HG02642 (cell line): ENCODE measurements at regions not wholly inside any gene's neighbourhood (a gene's known extent, or its start where the extent isn't known, plus 50 kb on each side); places are given as distances from the start of the nearest gene placed in this dataset.
"Not testable (repeated sequence)": the region's sequence is repeated elsewhere in the genome, so short reads cannot be mapped to it uniquely, and the experiment has no call there.

Experiments used
- ATAC-seq: cut with Tn5 transposase; IDR thresholded peaks from one replicate; pipeline ENCODE4 v1.9.1; 2021; ENCODE audit warnings: mild to moderate bottlenecking; ENCODE audit not compliant: unreplicated experiment, poor library complexity

DNA sequence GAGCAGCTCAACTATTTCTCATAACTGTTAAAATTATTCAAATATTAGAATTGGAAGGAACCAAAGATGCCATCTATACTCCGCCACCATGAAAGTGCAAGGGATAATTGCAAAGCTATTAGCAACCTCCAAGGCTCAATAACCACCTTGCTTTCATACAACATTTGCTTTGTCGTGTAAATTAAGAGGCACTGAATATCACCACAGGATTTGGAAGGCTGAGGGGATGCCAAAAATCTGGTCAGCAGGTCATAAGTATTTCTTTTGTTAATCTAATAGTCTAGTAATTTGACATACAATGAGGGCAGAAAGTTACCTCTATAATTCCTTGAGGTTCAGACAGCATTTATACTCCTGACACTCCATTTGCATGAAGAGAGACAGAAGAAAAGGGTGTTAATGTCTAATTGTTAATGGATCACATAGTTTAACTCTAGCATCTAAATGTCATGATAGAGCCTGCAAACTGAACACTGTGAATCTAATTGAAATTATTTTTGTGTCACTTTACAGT, 200.9 kb upstream of the DIAPH2 start:
- no peak for ATAC-seq

DNA sequence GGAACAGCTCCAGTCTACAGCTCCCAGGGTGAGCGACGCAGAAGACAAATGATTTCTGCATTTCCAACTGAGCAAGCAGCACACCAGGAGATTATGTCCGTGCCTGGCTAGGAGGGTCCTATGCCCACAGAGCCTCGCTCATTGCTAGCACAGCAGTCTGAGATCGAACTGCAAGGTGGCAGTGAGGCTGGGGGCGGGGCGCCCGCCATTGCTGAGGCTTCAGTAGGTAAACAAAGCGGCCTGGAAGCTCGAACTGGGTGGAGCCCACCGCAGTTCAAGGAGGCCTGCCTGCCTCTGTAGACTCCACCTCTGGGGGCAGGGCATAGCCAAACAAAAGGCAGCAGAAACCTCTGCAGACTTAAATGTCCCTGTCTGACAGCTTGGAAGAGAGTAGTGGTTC, 198.0 kb upstream of the DIAPH2 start:
- ATAC-seq, result not testable (repeated sequence)

DNA sequence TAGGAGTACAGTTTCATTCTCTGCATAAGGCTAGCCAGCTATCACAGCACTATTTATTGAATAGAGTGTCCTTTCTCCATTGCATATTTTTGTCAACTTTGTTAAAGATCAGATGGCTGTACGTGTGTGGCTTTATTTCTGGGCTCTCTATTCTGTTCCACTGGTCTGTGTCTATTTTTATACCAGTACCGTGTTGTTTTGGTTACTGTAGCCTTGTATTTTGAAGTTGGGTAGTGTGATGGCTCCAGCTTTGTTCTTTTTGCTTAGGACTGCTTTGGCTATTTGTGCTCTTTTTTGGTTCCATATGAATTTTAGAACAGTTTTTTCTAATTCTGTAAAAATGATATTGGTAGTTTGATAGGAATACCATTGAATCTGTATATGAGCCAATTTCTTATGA, 182.1 kb upstream of the DIAPH2 start:
- ATAC-seq, result no peak

DNA sequence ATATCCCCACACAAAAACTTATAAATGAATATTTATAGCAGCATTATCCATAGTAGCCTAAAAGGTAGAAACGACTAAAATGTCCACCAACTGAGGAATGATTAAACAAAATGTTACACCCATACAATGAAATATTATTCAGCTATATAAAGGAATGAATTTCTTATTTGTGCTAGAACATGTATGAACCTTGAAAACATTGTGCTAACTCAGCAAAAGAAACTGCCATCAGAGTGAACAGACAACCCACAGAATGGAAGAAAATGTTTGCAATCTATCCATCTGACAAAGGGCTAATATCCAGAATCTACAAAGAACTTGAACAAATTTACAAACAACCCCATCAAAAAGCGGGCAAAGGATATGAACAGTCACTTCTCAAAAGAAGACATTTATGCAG, 155.3 kb upstream of the DIAPH2 start:
- not testable (repeated sequence) for ATAC-seq

DNA sequence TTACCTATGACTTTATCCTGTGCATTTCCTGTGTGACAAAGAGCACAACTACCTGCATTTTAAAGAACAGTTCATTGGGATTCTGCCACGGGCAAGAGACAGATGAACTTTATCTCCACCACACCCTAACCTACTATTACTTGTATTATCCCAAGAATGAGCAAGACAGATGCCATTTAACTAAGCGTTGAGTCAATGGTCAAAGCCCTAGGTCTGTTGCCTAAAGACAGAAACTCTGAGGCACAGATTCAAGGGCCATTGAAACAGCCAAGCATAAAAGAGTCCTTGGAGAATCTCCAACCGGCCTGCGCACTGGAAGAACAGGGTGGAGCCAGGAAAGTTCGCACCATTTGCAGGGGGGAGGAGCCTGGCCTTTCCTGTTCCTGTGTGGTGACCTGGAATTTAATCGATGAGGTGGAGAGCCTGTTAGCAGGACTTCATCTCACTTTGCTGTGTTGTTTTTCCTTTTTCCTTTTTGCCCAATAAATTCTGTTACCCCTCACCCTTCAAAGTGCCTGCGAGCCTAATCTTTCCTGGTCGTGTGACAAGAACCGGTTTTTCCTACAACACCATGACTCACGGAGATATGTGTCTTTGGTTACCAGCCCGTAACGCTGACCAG, 146.4 kb upstream of the DIAPH2 start:
- ATAC-seq, result no peak

DNA sequence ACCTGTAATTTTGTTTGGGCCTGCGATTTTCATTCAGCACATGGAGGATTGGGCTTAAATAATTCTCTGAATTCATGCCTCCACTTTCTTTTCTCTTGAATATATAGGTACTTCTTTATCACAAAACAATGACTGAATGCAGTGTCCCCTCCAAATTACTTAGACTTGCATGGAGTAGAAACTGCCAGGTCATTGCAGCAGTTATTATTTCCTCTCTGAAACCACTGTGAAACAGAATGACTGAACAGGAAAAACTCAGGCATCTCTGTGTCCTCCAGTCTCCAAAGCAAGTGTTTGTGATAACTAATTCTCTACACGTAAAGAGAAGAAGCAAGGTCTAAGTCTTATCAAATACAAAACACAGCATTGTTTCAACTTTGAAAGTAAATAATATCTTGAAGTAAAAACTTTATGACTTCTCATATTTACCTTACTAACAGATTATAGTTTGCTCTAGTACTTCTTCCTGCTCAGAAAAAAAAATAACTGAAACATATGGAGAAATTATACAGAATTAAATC, 144.5 kb upstream of the DIAPH2 start:
- ATAC-seq, result no peak

DNA sequence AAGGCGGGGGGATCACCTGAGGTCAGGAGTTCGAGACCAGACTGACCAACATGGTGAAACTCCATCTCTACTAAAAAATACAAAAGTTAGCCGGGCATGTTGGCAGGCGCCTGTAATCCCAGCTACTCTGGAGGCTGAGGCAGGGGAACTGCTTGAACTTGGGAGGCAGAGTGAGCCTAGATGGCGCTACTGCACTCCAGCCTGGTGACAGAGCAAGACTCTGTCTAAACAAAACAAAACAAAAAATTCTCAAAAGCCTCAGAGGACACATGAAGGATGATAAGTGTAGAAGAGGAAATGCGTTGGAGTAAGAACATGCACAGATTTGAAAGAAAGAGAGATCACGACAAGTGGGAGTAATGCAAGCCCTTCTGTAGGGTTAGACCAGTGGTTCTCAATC, 138.4 kb upstream of the DIAPH2 start:
- not testable (repeated sequence) for ATAC-seq

DNA sequence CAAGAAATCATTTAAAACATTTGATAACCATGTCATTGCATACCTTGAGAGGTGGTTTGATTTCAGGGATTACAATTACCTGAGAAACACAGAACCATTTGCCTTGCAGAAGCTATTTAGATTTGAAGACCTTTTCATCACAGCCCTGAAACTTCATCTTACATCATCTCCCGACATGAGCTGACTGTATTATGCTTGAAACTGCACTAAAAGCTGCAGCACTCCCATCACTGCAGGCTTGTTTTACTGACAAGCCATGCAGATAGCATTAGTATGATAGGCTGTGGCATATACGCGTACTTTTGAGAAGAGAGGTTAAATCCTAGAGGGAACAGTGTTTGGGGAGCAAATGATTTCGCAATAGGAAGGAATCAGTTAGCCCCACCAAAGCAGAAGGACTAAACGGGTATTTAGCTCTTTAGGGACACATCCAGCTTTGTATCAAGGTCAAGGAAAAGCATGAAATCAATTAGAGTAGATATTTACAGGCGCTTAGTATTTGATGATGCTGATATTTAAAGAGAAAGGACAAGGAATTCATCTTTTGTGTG, 133.2 kb upstream of the DIAPH2 start:
- no peak for ATAC-seq

DNA sequence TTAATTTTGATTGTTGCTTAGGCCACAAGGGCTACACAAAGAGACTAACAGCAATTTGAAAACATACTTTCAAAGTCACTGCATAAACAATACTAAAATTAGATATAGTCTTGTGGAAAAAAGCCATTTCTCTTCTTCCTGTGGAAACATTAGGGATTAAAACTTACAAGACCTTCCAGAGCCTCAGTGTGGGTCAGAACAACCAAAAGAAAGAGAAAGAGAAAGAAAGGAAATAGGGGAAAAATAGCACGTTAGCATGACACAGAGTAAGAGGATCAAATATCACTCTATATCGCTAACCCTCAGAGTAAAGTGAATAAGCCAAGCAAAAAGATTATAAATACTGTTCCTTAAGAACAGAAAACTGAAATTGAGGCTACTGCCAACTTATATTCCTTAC, 127.8 kb upstream of the DIAPH2 start:
- ATAC-seq, result no peak

DNA sequence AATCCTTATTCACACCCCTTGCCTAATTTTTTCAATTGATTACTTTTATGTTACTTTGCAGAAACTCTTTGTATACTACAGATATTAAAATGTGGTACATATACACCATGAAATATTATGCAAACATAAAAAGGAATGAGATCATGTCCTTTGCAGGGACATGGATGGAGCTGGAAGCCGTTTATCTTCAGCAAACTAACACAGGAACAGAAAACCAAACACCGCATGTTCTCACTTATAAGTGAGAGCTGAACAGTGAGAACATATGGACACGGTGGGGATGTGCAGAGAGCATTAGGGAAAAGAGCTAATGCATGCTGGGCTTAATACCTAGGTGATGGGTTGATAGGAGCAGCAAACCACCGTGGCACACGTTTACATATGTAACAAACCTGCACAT, 123.5 kb upstream of the DIAPH2 start:
- not testable (repeated sequence) for ATAC-seq

DNA sequence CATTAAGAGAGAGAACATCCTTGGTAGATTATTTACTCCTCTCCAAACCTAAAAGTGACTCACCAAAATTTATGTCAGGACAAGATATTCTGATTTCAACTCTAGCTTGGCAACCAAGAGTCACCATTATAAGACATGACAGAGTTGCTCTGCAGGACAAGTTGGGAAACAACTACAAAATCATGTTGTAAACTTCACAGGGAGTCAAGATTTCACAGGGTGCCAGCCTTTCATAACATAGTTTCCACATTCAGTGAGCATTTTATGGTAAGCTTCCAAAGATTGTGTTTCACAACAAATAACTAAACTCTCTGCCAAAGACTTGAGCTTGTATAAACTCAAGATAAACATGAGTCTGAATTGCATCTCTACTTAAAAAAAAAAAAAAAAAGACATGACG, 121.0 kb upstream of the DIAPH2 start:
- no peak for ATAC-seq

DNA sequence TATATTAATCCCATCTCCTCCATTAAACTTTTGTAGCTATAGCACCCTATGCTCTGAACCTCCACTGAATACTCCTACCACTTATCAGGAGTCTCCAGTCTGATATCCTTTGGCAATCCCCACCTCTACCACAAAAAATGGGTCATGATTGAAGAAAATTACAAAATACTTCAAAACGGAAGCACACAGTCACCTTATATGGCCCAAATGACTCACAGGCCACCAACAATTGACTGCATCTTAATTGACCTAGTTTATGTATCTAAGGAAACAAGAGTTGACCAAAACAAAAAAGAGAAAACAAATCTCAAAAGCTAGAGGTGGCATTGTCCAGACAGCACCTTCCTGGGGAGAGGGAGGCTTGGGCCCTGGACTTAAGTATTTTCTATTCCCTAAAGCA, 120.0 kb upstream of the DIAPH2 start:
- no peak for ATAC-seq

DNA sequence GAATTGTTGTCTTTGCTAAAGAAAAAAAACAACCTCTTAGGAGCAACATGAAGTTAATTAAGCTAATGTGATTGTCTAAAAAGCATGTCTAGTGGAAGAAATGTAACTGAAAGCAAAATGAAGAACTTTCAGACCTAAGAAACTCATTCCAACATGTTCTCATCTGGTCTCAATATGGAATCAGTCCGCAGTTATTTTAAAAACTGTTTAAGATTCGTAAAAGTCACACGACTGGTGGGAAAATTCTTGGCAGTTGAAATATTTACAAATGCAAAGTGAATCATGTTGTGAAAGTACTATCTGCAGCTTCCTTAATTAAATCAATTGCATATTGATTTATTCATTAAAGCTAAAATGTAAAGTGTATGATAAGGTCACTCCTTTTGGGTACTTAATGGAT, 117.8 kb upstream of the DIAPH2 start:
- ATAC-seq, result no peak

DNA sequence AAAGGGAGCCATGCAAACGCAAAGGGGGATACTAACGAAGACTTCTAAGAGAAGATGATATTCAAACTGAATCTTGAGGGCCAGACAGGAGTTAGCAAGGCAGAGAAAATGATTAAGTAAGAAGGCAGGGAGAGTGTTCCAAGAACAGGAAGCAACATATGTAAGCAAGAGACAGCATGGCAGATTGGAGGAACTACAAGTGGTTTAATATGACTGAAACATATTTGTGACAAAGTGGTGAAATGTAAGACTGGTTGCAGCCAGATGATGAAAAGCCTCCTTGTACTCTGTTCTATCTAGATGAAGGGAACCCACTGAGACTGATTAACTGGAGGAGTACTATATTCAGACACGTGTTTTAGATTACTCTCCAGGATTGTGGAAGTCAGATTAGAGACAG, 116.6 kb upstream of the DIAPH2 start:
- ATAC-seq, result no peak

DNA sequence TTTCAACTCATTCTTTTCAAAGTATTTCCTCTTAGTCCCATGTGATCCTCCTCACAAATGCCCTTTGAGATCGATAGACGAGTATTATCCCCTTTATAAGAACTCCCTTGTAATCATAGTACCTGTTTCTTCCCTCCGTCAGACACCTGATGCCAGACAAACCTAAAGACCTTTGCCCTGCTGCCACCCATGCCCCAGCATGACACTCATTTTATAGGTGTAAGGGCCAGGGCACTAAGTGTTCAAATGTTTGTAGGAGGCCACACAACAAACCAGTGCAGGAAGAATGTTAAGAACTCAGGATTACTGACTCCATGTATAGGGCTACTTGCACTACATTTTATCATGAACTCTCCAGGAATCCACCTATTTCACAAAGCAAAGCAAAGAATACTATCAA, 115.6 kb upstream of the DIAPH2 start:
- no peak for ATAC-seq

DNA sequence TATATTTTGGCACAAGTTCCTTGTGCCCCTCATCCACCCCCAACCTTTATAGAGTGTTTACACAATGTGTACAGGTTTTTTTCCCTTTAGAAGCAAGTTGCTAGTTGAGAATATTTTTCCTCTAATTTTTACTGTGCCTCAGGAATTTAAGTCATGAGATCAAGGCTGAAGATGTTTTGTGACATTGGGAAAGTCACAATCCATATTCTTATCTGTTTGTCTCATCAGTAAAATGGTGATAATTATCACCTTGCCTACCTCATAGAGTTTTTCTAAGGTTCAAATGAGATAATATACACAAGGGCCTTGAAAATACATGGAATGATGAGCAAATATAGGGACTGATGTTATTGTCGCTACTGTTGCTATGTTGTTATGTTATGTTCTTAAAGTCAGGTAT, 109.6 kb upstream of the DIAPH2 start:
- ATAC-seq, result no peak

DNA sequence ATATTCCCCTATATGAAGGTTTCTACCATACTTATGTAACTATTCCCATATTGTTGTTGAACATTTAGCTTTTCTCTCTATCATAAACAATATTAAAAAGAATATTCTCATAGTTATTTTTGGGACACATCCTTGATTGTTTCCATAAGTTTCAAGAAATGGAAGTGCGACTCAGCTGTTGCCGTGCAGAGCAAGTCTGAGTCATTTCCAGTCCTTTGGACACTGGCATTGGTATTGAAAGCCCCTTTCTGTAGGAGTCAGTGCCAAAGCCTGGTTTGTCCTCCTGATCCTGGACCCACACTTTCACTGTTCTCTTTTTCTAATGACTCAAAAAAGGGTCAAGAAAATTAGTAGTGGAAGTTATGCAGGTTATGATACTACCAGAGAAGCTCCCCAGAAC, 108.3 kb upstream of the DIAPH2 start:
- no peak for ATAC-seq

DNA sequence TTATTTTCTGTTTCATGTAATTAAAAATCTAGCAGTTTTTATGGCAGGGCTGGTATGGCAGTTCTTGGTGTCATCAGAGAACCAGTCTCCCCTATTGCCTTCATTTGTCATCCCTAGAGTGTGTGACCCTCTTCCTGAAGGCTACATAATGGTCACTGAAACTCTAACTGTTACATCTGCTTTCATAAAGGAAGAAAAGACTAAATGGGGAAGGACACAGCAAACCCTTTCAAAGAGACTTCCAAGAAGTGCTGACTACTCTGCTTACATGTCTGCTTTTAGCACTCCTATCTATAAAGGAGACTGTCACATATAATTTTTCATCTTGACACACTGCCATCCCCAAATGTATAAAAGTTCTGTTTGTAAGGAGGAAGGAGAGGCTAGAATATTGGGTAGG, 105.9 kb upstream of the DIAPH2 start:
- ATAC-seq, result no peak

DNA sequence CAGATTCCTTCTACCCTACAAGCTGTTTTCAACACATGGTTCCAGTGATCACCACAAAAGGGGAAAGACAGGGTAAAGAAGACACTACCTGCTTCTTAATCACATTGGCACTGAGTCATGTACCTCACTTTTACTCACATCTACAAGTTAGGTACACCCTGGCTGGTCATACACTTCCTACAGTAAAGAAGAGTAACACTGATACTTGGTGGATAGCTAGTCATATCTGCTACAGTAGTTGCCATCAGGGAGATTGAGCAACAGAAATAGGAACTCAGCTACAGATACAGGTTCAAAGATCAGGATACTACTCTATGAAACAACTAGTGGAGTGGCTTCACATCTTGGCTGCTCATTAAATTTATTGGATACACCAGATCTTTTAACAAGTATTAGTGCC, 105.4 kb upstream of the DIAPH2 start:
- ATAC-seq, result no peak

DNA sequence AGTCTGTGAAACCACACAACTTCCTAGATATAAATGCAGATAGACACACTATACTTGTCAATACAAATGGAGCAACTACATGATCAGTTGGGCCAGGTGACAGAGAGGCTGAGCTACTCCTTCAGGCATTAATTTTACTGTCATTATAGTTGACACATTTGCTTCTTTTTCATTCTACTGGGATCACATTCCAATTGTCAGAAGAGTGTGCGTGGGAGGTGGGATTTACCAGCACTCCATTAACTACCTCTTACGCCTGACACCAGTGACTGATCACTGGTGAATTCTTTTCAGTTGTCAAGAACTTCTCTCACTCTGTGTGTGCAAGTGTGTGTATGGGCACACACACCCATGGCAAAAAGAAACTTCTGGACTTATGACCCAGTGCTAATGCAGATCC, 94.2 kb upstream of the DIAPH2 start:
- no peak for ATAC-seq

DNA sequence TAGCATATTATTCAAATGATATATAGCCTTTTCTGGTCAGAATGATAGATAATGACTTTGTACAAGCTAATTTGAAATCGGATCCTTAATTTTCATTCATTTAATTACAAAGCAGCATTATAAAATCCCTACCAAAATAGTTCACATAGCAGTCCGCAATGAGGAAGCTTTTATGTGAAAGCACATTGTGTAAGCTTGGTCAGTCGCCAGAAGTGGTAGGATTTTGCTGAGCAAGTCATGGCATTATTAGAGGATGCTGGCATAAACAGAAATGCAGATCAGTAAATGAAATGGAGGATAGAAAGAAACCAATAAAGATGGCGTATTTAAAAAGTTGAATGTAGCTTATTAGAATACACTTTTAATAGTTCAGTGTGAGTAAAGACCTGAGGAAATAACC, 93.2 kb upstream of the DIAPH2 start:
- ATAC-seq, result no peak

DNA sequence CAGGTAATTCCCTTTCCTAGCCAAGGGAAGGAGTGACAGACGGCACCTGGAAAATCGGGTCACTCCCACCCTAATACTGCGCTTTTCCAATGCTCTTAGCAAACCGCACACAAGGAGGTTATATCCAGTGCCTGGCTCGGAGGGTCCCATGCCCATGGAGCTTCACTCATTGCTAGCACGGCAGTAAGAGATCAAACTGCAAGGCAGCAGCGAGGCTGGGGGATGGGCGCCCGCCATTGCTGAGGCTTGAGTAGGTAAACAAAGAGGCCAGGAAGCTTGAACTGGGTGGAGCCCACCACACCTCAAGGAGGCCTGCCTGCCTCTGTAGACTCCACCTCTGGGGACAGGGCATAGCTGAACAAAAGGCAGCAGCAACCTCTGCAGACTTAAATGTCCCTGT, 86.8 kb upstream of the DIAPH2 start:
- not testable (repeated sequence) for ATAC-seq
